Loucy (cell line): ENCODE measurements at regions not wholly inside any gene's neighbourhood (a gene's known extent, or its start where the extent isn't known, plus 50 kb on each side); places are given as distances from the start of the nearest gene placed in this dataset.

ENCODE experiments used
- H2AFZ ChIP-seq: fragments of 200-600 bp; sonication (generic); 2 replicates; pipeline ENCODE4 v1.6.0; 2016; ENCODE audit warnings: antibody characterized with exemption, mild to moderate bottlenecking, low read length, moderate library complexity
- H3F3A ChIP-seq: fragments of 200-600 bp; 2 replicates; pipeline ENCODE4 v1.6.0; 2016; ENCODE audit warnings: antibody characterized with exemption, low read depth, mild to moderate bottlenecking
- H3K27me3 ChIP-seq: fragments of 200-600 bp; sonication (generic); 2 replicates; pipeline ENCODE4 v1.6.1; 2014; ENCODE audit warnings: low read length, mild to moderate bottlenecking; ENCODE audit not compliant: insufficient read depth, poor library complexity, severe bottlenecking
- H3K36me3 ChIP-seq: fragments of 200-600 bp; sonication (generic); 2 replicates; pipeline ENCODE4 v1.6.1; 2016; ENCODE audit warnings: low read length; ENCODE audit not compliant: insufficient read depth
- H3K4me1 ChIP-seq: fragments of 200-600 bp; sonication (generic); 2 replicates; pipeline ENCODE4 v1.5.1; 2014; ENCODE audit warnings: low read length, mild to moderate bottlenecking; ENCODE audit not compliant: insufficient read depth, poor library complexity, severe bottlenecking
- H3K4me2 ChIP-seq: fragments of 200-600 bp; sonication (generic); 2 replicates; pipeline ENCODE4 v1.6.0; 2014; ENCODE audit warnings: antibody characterized with exemption, low read length, low read depth, mild to moderate bottlenecking; ENCODE audit not compliant: poor library complexity, severe bottlenecking
- H3K4me3 ChIP-seq: fragments of 200-600 bp; sonication (generic); 2 replicates; pipeline ENCODE4 v1.5.1; 2014; ENCODE audit warnings: low read length, mild to moderate bottlenecking, mixed read lengths; ENCODE audit not compliant: poor library complexity, severe bottlenecking
- H3K79me2 ChIP-seq: fragments of 200-600 bp; sonication (generic); 2 replicates; pipeline ENCODE4 v1.6.1; 2014; ENCODE audit warnings: low read length; ENCODE audit not compliant: insufficient read depth
- H3K9ac ChIP-seq: fragments of 200-600 bp; sonication (generic); 2 replicates; pipeline ENCODE4 v1.6.0; 2014; ENCODE audit warnings: mild to moderate bottlenecking, low read depth, low read length, moderate library complexity; ENCODE audit not compliant: poor library complexity, severe bottlenecking
- H3K9me2 ChIP-seq: fragments of 200-600 bp; sonication (generic); replicated peaks from 2 replicates; pipeline ENCODE4 v1.6.1; 2016; ENCODE audit warnings: low read depth, low read length, mixed read lengths
- H3K9me3 ChIP-seq: fragments of 200-600 bp; sonication (generic); 2 replicates; pipeline ENCODE4 v1.6.1; 2014; ENCODE audit warnings: mild to moderate bottlenecking, antibody characterized with exemption, low read length, low read depth; ENCODE audit not compliant: insufficient read depth
- H4K20me1 ChIP-seq: fragments of 200-600 bp; sonication (generic); 2 replicates; pipeline ENCODE4 v1.6.0; 2014; ENCODE audit warnings: antibody characterized with exemption, low read length, mild to moderate bottlenecking; ENCODE audit not compliant: insufficient read depth, poor library complexity, severe bottlenecking
- CTCF ChIP-seq: fragments of 200-600 bp; sonication (generic); conservative IDR thresholded peaks from 2 replicates; pipeline ENCODE4 v1.5.1; 2014; ENCODE audit warnings: mild to moderate bottlenecking, antibody characterized with exemption, low read length
- EZH2phosphoT487 ChIP-seq: fragments of 200-600 bp; IDR thresholded peaks from 2 replicates; pipeline ENCODE4 v1.6.1; 2018; ENCODE audit warnings: antibody characterized with exemption, mild to moderate bottlenecking, moderate library complexity, borderline replicate concordance

GRCh38 chr11:90532125-90532524 is 309.3 kb upstream of the CHORDC1 start:
- Histone ChIP-seq H3K4me1 (no peaks in the 10 kb centered on the region), H3K9me3 (no peaks in the 10 kb centered on the region), H3K4me3 (no peak overlapping the region), H3K9me2 (no peaks in the 10 kb centered on the region), H4K20me1 (no peaks in the 10 kb centered on the region), H3K27me3 (no peaks in the 10 kb centered on the region), H3K4me2 (no peak overlapping the region), H3K9ac (no peak overlapping the region), H3F3A (no peaks in the 10 kb centered on the region), H2AFZ (no peak overlapping the region), H3K36me3 (no peaks in the 10 kb centered on the region), H3K79me2 (no peaks in the 10 kb centered on the region)
- TF ChIP-seq EZH2phosphoT487 (no peak), CTCF (no peak)

DNA sequence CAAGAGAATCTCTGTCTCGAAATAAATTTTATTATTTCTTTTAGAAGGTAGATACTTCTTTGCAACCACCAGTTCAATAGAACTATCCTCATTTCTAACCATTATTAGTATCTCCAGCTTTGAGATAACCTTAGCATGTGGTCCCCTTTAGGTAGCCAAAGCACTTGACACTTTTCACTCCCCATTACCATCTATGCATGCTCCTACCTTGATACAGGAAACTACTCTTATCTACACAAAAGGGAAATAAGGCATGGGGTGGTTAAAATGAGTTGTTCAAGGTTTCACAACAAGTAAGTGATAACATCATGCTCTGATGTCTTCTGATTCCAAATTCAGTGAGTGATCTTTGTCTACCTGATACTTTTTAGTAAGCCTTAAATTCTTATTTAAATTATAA is 308.2 kb upstream of the CHORDC1 start:
- Histone ChIP-seq H3K4me2 (no peak overlapping the region), H3K79me2 (no peaks in the 10 kb centered on the region), H3K9me2 (no peaks in the 10 kb centered on the region), H3K27me3 (no peaks in the 10 kb centered on the region), H4K20me1 (no peaks in the 10 kb centered on the region), H3K9me3 (no peaks in the 10 kb centered on the region), H3K36me3 (no peaks in the 10 kb centered on the region), H3F3A (no peaks in the 10 kb centered on the region), H2AFZ (no peak overlapping the region), H3K4me3 (no peak overlapping the region), H3K4me1 (no peaks in the 10 kb centered on the region), H3K9ac (no peak overlapping the region)
- TF ChIP-seq EZH2phosphoT487 (no peak), CTCF (no peak)

DNA sequence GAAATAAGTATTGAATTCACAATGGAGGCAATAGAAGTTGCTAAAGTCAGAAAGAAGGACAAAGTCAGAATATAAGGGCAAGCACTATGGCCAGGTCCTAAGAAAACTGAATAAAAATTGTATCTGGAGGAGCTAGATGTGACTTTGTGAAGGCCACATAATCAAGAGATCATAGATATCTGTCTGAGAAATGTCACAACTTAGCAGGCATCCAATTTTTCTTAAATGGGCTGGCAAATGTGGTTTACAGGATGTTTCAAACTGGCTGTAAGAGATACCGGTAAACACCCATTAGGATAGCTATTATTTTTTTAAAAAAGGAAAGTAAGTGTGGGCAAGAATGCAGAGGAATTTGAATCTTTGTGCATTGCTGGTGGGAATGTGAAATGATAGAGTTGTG is 303.1 kb upstream of the CHORDC1 start:
- Histone ChIP-seq H3K9ac (no peak overlapping the region), H2AFZ (no peak overlapping the region), H3K36me3 (no peaks in the 10 kb centered on the region), H4K20me1 (no peaks in the 10 kb centered on the region), H3K27me3 (no peaks in the 10 kb centered on the region), H3K4me3 (no peak overlapping the region), H3K79me2 (no peaks in the 10 kb centered on the region), H3K4me2 (no peak overlapping the region), H3K9me3 (no peaks in the 10 kb centered on the region), H3F3A (no peaks in the 10 kb centered on the region), H3K4me1 (no peaks in the 10 kb centered on the region), H3K9me2 (no peaks in the 10 kb centered on the region)
- no peak for TF ChIP-seq EZH2phosphoT487
- TF ChIP-seq CTCF, result no peak
